A673 (cell line): ENCODE measurements at regions not wholly inside any gene's neighbourhood (a gene's known extent, or its start where the extent isn't known, plus 50 kb on each side); places are given as distances from the start of the nearest gene placed in this dataset.

Experiments
- BruUV-seq: library from RNA; stranded (reverse); fragments of 400-500 nt; replicated peaks from 2 replicates; lab custom pipeline; 2021; lab: Mats Ljungman, UMichigan
- CTCF ChIA-PET: fragments of 300-600 bp; sonication (Branson Sonifier 250); formaldehyde crosslinking; loops from one replicate; lab custom pipeline; 2022; ENCODE audit warnings: antibody characterized with exemption; lab: Charles Lee
- POLR2A ChIA-PET: fragments of 300-600 bp; sonication (Branson Sonifier 250); formaldehyde crosslinking; loops from one replicate; lab custom pipeline; 2022; ENCODE audit warnings: antibody characterized with exemption; ENCODE audit not compliant: low non-redundant PET; lab: Charles Lee
- DNase-seq: peaks from one replicate; pipeline ENCODE4 v3.0.0-alpha.2; 2015; ENCODE audit warnings: low spot score
- H3K27ac ChIP-seq: fragments of 200-600 bp; sonication (generic); 2 replicates; pipeline ENCODE4 v1.5.1; 2016; ENCODE audit warnings: mixed run types, low read depth, mild to moderate bottlenecking, mixed read lengths, antibody characterized with exemption, low read length; ENCODE audit not compliant: poor library complexity, severe bottlenecking
- H3K27me3 ChIP-seq: fragments of 200-600 bp; sonication (generic); replicated peaks from 2 replicates; pipeline ENCODE4 v1.6.1; 2017; ENCODE audit warnings: mixed run types, low read depth, mild to moderate bottlenecking, mixed read lengths, antibody characterized with exemption, low read length; ENCODE audit not compliant: insufficient read depth, poor library complexity
- H3K36me3 ChIP-seq: fragments of 200-600 bp; sonication (generic); 2 replicates; pipeline ENCODE4 v1.6.1; 2016; ENCODE audit warnings: mixed run types, mild to moderate bottlenecking, mixed read lengths, antibody characterized with exemption, low read length; ENCODE audit not compliant: insufficient read depth, poor library complexity, severe bottlenecking
- H3K4me1 ChIP-seq: fragments of 200-600 bp; sonication (generic); 2 replicates; pipeline ENCODE4 v1.6.1; 2017; ENCODE audit warnings: mixed run types, mild to moderate bottlenecking, mixed read lengths, antibody characterized with exemption, low read length; ENCODE audit not compliant: insufficient read depth, poor library complexity, severe bottlenecking
- H3K4me3 ChIP-seq: fragments of 200-600 bp; sonication (generic); 2 replicates; pipeline ENCODE4 v1.5.1; 2016; ENCODE audit warnings: low read depth, mixed run types, mild to moderate bottlenecking, mixed read lengths, low read length; ENCODE audit not compliant: poor library complexity, severe bottlenecking
- H3K9me3 ChIP-seq: fragments of 200-600 bp; sonication (generic); 2 replicates; pipeline ENCODE4 v1.6.1; 2016; ENCODE audit warnings: mixed run types, low read depth, mild to moderate bottlenecking, mixed read lengths, antibody characterized with exemption, low read length; ENCODE audit not compliant: poor library complexity, severe bottlenecking
- EZH2 ChIP-seq: fragments of 200-600 bp; sonication (generic); IDR thresholded peaks from 2 replicates; pipeline ENCODE4 v1.6.1; 2017; ENCODE audit warnings: borderline replicate concordance, low read depth, mild to moderate bottlenecking, mixed read lengths, antibody characterized with exemption, low read length; ENCODE audit not compliant: poor library complexity, severe bottlenecking
- intact Hi-C: fragments of 100-400 bp; cut with micrococcal nuclease; formaldehyde crosslinking; loops from one replicate; pipeline ENCODE4 v1.10.0; 2022; ENCODE audit not compliant: unreplicated experiment
- TF ChIP-seq, protein P1 (sequence below): fragments of 300-800, 200-600 bp; sonication (generic); conservative IDR thresholded peaks from 2 replicates; pipeline ENCODE4 v1.5.1; 2017; ENCODE audit warnings: low read depth, mild to moderate bottlenecking, antibody characterized with exemption, low read length, moderate library complexity, mixed read lengths

GRCh38 chr5:18772475-18772874 is 1138.2 kb downstream of the TAF11L14 start:
- CTCF ChIA-PET: no interaction called here
- H3K4me3 ChIP-seq: no peak overlapping the region

DNA sequence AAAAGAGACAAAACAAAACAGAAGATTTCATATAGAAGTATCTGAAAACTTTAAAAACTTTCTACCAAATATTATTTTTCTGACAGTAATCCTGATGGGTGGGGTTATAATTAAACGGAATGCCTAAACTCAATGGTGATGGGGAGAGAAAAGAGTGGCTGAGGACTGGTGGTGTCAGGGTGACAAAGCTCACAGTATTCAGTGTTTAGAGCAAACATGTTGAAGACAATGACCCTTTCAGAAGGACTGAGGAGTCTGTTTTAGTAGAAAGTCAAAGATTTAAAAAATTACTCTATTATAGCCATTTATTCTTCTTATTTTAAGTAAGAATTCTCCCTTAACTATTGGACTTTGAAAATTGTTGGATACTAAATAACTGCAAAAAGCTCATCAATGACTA is 1144.0 kb downstream of the TAF11L14 start:
- Histone ChIP-seq H3K36me3 (no peaks in the 10 kb centered on the region), H3K27me3 (no peaks in the 10 kb centered on the region), H3K4me1 (no peaks in the 10 kb centered on the region), H3K9me3 (no peaks in the 10 kb centered on the region), H3K27ac (no peak overlapping the region), H3K4me3 (no peak overlapping the region)
- no peak for TF ChIP-seq EZH2
- TF ChIP-seq, protein P1, sequence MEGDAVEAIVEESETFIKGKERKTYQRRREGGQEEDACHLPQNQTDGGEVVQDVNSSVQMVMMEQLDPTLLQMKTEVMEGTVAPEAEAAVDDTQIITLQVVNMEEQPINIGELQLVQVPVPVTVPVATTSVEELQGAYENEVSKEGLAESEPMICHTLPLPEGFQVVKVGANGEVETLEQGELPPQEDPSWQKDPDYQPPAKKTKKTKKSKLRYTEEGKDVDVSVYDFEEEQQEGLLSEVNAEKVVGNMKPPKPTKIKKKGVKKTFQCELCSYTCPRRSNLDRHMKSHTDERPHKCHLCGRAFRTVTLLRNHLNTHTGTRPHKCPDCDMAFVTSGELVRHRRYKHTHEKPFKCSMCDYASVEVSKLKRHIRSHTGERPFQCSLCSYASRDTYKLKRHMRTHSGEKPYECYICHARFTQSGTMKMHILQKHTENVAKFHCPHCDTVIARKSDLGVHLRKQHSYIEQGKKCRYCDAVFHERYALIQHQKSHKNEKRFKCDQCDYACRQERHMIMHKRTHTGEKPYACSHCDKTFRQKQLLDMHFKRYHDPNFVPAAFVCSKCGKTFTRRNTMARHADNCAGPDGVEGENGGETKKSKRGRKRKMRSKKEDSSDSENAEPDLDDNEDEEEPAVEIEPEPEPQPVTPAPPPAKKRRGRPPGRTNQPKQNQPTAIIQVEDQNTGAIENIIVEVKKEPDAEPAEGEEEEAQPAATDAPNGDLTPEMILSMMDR: no peak
- ChIA-PET CTCF (no interaction called here), POLR2A (no interaction called here)
- intact Hi-C loops: no loop called here
- BruUV-seq: no TSS peak
- no peak for DNase-seq

More at GRCh38 chr5:18772475-18772874, 1138.2 kb downstream of the TAF11L14 start:
- no peak for TF ChIP-seq EZH2
- TF ChIP-seq, protein P1: 0 out of 2 replicates have a peak, but pooled peaks have one; percentile 17
- Histone ChIP-seq H3K36me3 (no peaks in the 10 kb centered on the region), H3K9me3 (no peaks in the 10 kb centered on the region), H3K4me1 (no peaks in the 10 kb centered on the region), H3K27ac (no peak overlapping the region), H3K27me3 (no peaks in the 10 kb centered on the region)
- intact Hi-C loops: no loop called here
- DNase-seq: no peak
- BruUV-seq: no TSS peak
- POLR2A ChIA-PET: no interaction called here

DNA sequence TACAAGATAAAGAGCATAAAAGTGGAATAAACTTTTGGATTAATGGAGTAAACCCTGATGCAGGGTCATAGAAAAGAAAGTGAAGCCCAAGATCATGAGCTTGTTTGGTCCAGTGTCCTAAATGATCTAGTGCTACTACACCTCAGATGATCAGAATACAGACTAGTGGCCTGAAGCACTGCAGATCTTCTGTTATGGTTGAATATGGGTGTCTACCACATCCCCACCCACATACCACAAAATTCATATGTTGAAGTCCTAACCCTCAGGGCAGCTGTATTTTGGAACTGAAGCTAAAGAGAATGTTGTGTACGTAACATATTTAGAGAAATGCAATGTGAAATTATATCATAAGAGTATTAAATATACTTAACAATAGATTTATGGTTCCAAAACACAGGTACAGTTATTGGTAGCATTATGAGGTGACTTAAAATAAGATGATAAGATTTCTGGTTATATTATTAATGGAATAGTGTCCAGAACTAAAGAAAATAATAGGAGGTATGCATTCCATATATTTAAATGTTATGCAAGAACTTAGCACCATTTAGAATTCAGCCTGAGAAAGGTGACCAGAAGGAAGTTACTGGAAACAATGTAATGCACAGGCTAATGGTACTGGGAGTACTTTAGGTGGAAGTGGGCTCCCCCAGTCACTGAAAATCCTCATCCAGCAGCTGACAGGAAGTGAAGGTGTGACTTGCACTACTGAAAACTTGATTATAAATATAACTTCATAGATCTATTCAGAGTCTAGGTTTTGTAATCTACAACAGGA is 1155.1 kb downstream of the TAF11L14 start:
- no TSS peak for BruUV-seq
- CTCF ChIA-PET: no interaction called here
- no peaks in the 10 kb centered on the region for H3K9me3 ChIP-seq

More for the DNA sequence above, 1155.1 kb downstream of the TAF11L14 start:
- TF ChIP-seq, protein P1: no peak
- no peak for TF ChIP-seq EZH2
- no peak for DNase-seq
- Histone ChIP-seq H3K27ac (no peak overlapping the region), H3K27me3 (no peaks in the 10 kb centered on the region), H3K36me3 (no peaks in the 10 kb centered on the region), H3K4me3 (no peak overlapping the region), H3K4me1 (no peaks in the 10 kb centered on the region)
- intact Hi-C loops: no loop called here
- POLR2A ChIA-PET: no interaction called here
